ENCODE measurements at regions not wholly inside any gene's neighbourhood (a gene's known extent, or its start where the extent isn't known, plus 50 kb on each side); places are given as distances from the start of the nearest gene placed in this dataset.

GRCh38 chr2:105454801-105455485 is 56.1 kb upstream of the FHL2 start:
- Histone ChIP-seq H2BK120ac (ENCODE audit: low read depth, low read length) (peak overlapping the region; percentile 70), H3K4me3 (ENCODE audit: insufficient read depth, low read depth, low read length) (no peak overlapping the region), H3K4me2 (ENCODE audit: low read depth, low read length) (0 out of 2 replicates have a peak overlapping the region, but pooled peaks have one; percentile 3), H3K27me3 (ENCODE audit: control insufficient read depth, insufficient read depth, low read length) (peaks cover 27% of the 10 kb centered on the region), H4K20me1 (ENCODE audit: insufficient read depth, low read length) (no peaks in the 10 kb centered on the region), H3K56ac (ENCODE audit: extremely low read depth, insufficient read depth, low read length) (no peak overlapping the region), H2AK5ac (ENCODE audit: low read depth, low read length) (peak overlapping the region; percentile 55), H2BK20ac (ENCODE audit: low read depth, low read length) (peak overlapping the region; percentile 81), H4K8ac (ENCODE audit: low read depth in 2 of 2, low read length in 2 of 2) (peak overlapping the region in 1 of 2 experiments; percentile 71; a peak in 2 of 4 replicates), H2AK9ac (replicated peaks; ENCODE audit: low read depth, low read length, poor library complexity) (no peak overlapping the region), H2AFZ (replicated peaks; ENCODE audit: low read length, poor library complexity) (no peak overlapping the region), H3K27ac (ENCODE audit: insufficient read depth, low read length) (peak overlapping the region; percentile 20; the same call in 1 of the 2 replicates), H3K9me3 (ENCODE audit: control insufficient read depth, insufficient read depth, low read length) (no peaks in the 10 kb centered on the region; the same call in 1 of the 2 replicates), H4K91ac (ENCODE audit: insufficient read depth, low read depth, low read length) (peak overlapping the region; percentile 56; the same call in 1 of the 2 replicates), H3K4me1 (ENCODE audit: control insufficient read depth, insufficient read depth, low read length) (peaks cover 10% of the 10 kb centered on the region), H4K5ac (ENCODE audit: low read depth, low read length) (peak overlapping the region; percentile 45), H3K9me1 (ENCODE audit: insufficient read depth, low read length) (peaks cover 3% of the 10 kb centered on the region; the same call in 1 of the 2 replicates), H3K14ac (replicated peaks; ENCODE audit: low read depth, low read length) (0 out of 2 replicates have a peak overlapping the region, but pooled peaks have one; percentile 47), H3K79me1 (ENCODE audit: low read depth in 1 of 2, low read length in 2 of 2) (no peaks in the 10 kb centered on the region), H2BK5ac (ENCODE audit: low read depth, low read length, poor library complexity, severe bottlenecking) (peak overlapping the region; percentile 43), H3K23ac (ENCODE audit: low read depth, low read length) (no peak overlapping the region), H3K9ac (ENCODE audit: low read depth, low read length) (no peak overlapping the region), H3K4ac (ENCODE audit: low read depth, low read length) (peak overlapping the region; percentile 67), H3K18ac (ENCODE audit: low read depth, low read length) (peak overlapping the region; percentile 62), H2BK15ac (ENCODE audit: low read depth, low read length) (peak overlapping the region; percentile 75; the same call in 1 of the 3 replicates), H3K36me3 (ENCODE audit: control insufficient read depth, insufficient read depth, low read length) (no peaks in the 10 kb centered on the region)
- intact Hi-C loops (cut with micrococcal nuclease) (loop anchor here (1.0 to 2.0 kb wide), 2 partner anchors 56 to 64 kb away; partner anchors contain the start of gene FHL2), in situ Hi-C loops (cut with MboI; ENCODE audit: low sequenced_read_pairs) (no loop called here), dilution Hi-C loops (cut with HindIII; ENCODE audit: low sequenced_read_pairs, unreplicated experiment) (no loop called here)
- TF ChIP-seq MXI1 (IDR thresholded peaks at IDR 0.05; ENCODE audit: borderline replicate concordance, low read depth, low read length), result no peak
- peak; percentile 37 for TF ChIP-seq CTCF (conservative IDR thresholded peaks at IDR 0.05; ENCODE audit: low read depth, low read length)
- ChIA-PET POLR2A (ENCODE audit: unreplicated experiment) (no interaction called here), CTCF (interaction anchor here (1.3 kb wide), 1 partner anchor 51 kb away, joined by 3 read pairs; no protein-coding TSS in a partner anchor)
- ATAC-seq (ENCODE audit: low read depth) (peak; percentile 67), DNase-seq (peak; percentile 61)
- WGBS, 2 experiments (ENCODE audit: extremely low coverage in 2 of 2, insufficient read length in 1 of 2), result 40% methylated on average over 1 of the region's 6 CpGs; no CpG with 5 or more reads in 1 of the 2 experiments
- no TSS peak for BruUV-seq (replicated peaks)
